ENCODE measurements at regions not wholly inside any gene's neighbourhood (a gene's known extent, or its start where the extent isn't known, plus 50 kb on each side); places are given as distances from the start of the nearest gene placed in this dataset.

- DNase-seq (no peak), ATAC-seq (no peak)
- intact Hi-C loops (cut with DNase I, micrococcal nuclease): no loop called here
Observed at GRCh38 chr6:130672153-130672552, 155.1 kb upstream of the SMLR1 start.

GRCh38 chr6:130674604-130675003, 152.6 kb upstream of the SMLR1 start:
- ATAC-seq: no peak
- no peaks in the 10 kb centered on the region for H3K4me1 ChIP-seq (ENCODE audit: low read depth)

More at GRCh38 chr6:130672153-130672552, 155.1 kb upstream of the SMLR1 start:
- H3K9me3 ChIP-seq: no peaks in the 10 kb centered on the region
- H3K36me3 ChIP-seq (ENCODE audit: low read depth): no peaks in the 10 kb centered on the region
- H3K4me1 ChIP-seq (ENCODE audit: low read depth): no peaks in the 10 kb centered on the region
- no peak overlapping the region for H3K4me3 ChIP-seq
- TF ChIP-seq CTCF (IDR thresholded peaks at IDR 0.05): no peak

GRCh38 chr6:130675072-130675471, 152.1 kb upstream of the SMLR1 start:
- intact Hi-C loops (cut with DNase I, micrococcal nuclease): no loop called here
- Histone ChIP-seq H3K36me3 (ENCODE audit: low read depth) (no peaks in the 10 kb centered on the region), H3K4me1 (ENCODE audit: low read depth) (no peaks in the 10 kb centered on the region), H3K9me3 (no peaks in the 10 kb centered on the region), H3K4me3 (no peak overlapping the region)
- ATAC-seq (no peak), DNase-seq (no peak)
- TF ChIP-seq CTCF (IDR thresholded peaks at IDR 0.05): no peak

More at GRCh38 chr6:130674604-130675003, 152.6 kb upstream of the SMLR1 start:
- TF ChIP-seq CTCF (IDR thresholded peaks at IDR 0.05): no peak
- DNase-seq: no peak
- H3K4me3 ChIP-seq: no peak overlapping the region
- intact Hi-C loops (cut with DNase I, micrococcal nuclease): no loop called here
- H3K9me3 ChIP-seq: no peaks in the 10 kb centered on the region
- no peaks in the 10 kb centered on the region for H3K36me3 ChIP-seq (ENCODE audit: low read depth)

GRCh38 chr6:130676077-130676772, 151.0 kb upstream of the SMLR1 start:
- DNase-seq: peak in 1 of 3 donors; percentile 22
- no peak for TF ChIP-seq CTCF (IDR thresholded peaks at IDR 0.05)

GRCh38 chr6:130676773-130677144, 150.4 kb upstream of the SMLR1 start:
- no peak for TF ChIP-seq CTCF (IDR thresholded peaks at IDR 0.05)
- no peak overlapping the region for H3K4me3 ChIP-seq
- H3K36me3 ChIP-seq (ENCODE audit: low read depth): no peaks in the 10 kb centered on the region
- ATAC-seq (no peak), DNase-seq (no peak)
- intact Hi-C loops (cut with DNase I, micrococcal nuclease): no loop called here
- no peaks in the 10 kb centered on the region for H3K4me1 ChIP-seq (ENCODE audit: low read depth)
- no peaks in the 10 kb centered on the region for H3K9me3 ChIP-seq

More at GRCh38 chr6:130676077-130676772, 151.0 kb upstream of the SMLR1 start:
- Histone ChIP-seq H3K4me3 (no peak overlapping the region), H3K9me3 (no peaks in the 10 kb centered on the region), H3K36me3 (ENCODE audit: low read depth) (no peaks in the 10 kb centered on the region), H3K4me1 (ENCODE audit: low read depth) (no peaks in the 10 kb centered on the region)
- intact Hi-C loops (cut with DNase I, micrococcal nuclease): no loop called here
- ATAC-seq: no peak

Data from mucosa of descending colon (tissue), 3 donors.